Panc1 (cell line): ENCODE measurements at regions not wholly inside any gene's neighbourhood (a gene's known extent, or its start where the extent isn't known, plus 50 kb on each side); places are given as distances from the start of the nearest gene placed in this dataset.

Source experiments
- ATAC-seq: fragments of 200-7000 bp; cut with Tn5 transposase; 2 replicates; pipeline ENCODE4 v1.9.1; 2020; ENCODE audit warnings: mild to moderate bottlenecking, moderate library complexity
- BruUV-seq: library from RNA; stranded (reverse); fragments of 400-500 nt; replicated peaks from 2 replicates; lab custom pipeline; 2021; lab: Mats Ljungman, UMichigan
- CTCF ChIA-PET: fragments of 300-600 bp; sonication (Branson Sonifier 250); formaldehyde crosslinking; loops from one replicate; lab custom pipeline; 2022; ENCODE audit warnings: antibody characterized with exemption; lab: Charles Lee
- POLR2A ChIA-PET: fragments of 300-600 bp; sonication (Branson Sonifier 250); formaldehyde crosslinking; loops from one replicate; lab custom pipeline; 2022; ENCODE audit warnings: antibody characterized with exemption; lab: Charles Lee
- DNase-seq: peaks from one replicate; pipeline ENCODE4 v3.0.0-alpha.2; 2010; ENCODE audit warnings: low read depth, low spot score
- H3K27ac ChIP-seq: 2 replicates; pipeline ENCODE4 v1.5.1; 2011; ENCODE audit warnings: mild to moderate bottlenecking, low read length, inconsistent platforms
- H3K27me3 ChIP-seq: fragments of 200-500 bp; sonication (Bioruptor generic); 2 replicates; pipeline ENCODE4 v1.6.0; 2014; ENCODE audit warnings: low read length, inconsistent platforms; ENCODE audit not compliant: control insufficient read depth, insufficient read depth
- H3K36me3 ChIP-seq: fragments of 200-500 bp; sonication (Bioruptor generic); 2 replicates; pipeline ENCODE4 v1.5.1; 2014; ENCODE audit warnings: inconsistent platforms, mild to moderate bottlenecking, low read length, moderate library complexity; ENCODE audit not compliant: control insufficient read depth, insufficient read depth
- H3K4me1 ChIP-seq: 2 replicates; pipeline ENCODE4 v1.5.1; 2011; ENCODE audit warnings: inconsistent platforms, mild to moderate bottlenecking, low read length, moderate library complexity; ENCODE audit not compliant: control insufficient read depth, insufficient read depth
- H3K4me3 ChIP-seq, 2 experiments: 2 replicates each; pipeline ENCODE4 v1.5.1; 2011 to 2012; ENCODE audit warnings: low read depth in 2 of 2, low read length in 2 of 2, mild to moderate bottlenecking in 2 of 2, inconsistent platforms in 1 of 2, moderate library complexity in 1 of 2
- H3K9me3 ChIP-seq: fragments of 200-500 bp; sonication (Bioruptor generic); 2 replicates; pipeline ENCODE4 v1.5.1; 2014; ENCODE audit warnings: low read depth, mild to moderate bottlenecking, inconsistent platforms, low read length, moderate library complexity; ENCODE audit not compliant: control insufficient read depth, insufficient read depth
- CTCF ChIP-seq: fragments of 450-650 bp; IDR thresholded peaks from 2 replicates; pipeline ENCODE4 v1.5.1; 2017; ENCODE audit warnings: mild to moderate bottlenecking
- POLR2AphosphoS5 ChIP-seq: IDR thresholded peaks from 2 replicates; pipeline ENCODE4 v1.6.1; 2012; ENCODE audit warnings: mild to moderate bottlenecking, low read depth, low read length, moderate library complexity
- REST ChIP-seq, 2 experiments: IDR thresholded peaks; 2 replicates each; pipeline ENCODE4 v1.6.1; 2011 to 2012; ENCODE audit warnings: low read depth in 2 of 2, control low read depth in 1 of 2, low read length in 1 of 2, mild to moderate bottlenecking in 1 of 2, moderate library complexity in 1 of 2; ENCODE audit not compliant: insufficient read depth in 1 of 2
- SIN3A ChIP-seq: IDR thresholded peaks from 2 replicates; pipeline ENCODE4 v1.6.1; 2012; ENCODE audit warnings: low read depth, mild to moderate bottlenecking, low read length, moderate library complexity, borderline replicate concordance; ENCODE audit not compliant: insufficient read depth
- TCF7L2 ChIP-seq: IDR thresholded peaks from 2 replicates; pipeline ENCODE4 v1.6.1; 2011; ENCODE audit warnings: mild to moderate bottlenecking, low read depth, low read length, inconsistent platforms
- in situ Hi-C: cut with HindIII; loops from 2 replicates; pipeline ENCODE4 v1.10.0; 2016; ENCODE audit warnings: low sequenced_read_pairs, low pct_unique_long_range_greater_than_20kb
- intact Hi-C: fragments of 100-400 bp; cut with micrococcal nuclease; formaldehyde crosslinking; loops from one replicate; pipeline ENCODE4 v1.10.0; 2022; ENCODE audit not compliant: unreplicated experiment

- intact Hi-C loops = no loop called here
- in situ Hi-C loops = no loop called here
- Histone ChIP-seq H3K27me3 (peaks cover 13% of the 10 kb centered on the region; the same call in 1 of the 2 replicates), H3K36me3 (no peaks in the 10 kb centered on the region), H3K9me3 (no peaks in the 10 kb centered on the region), H3K4me1 (no peaks in the 10 kb centered on the region), H3K4me3 (no peak overlapping the region), H3K27ac (no peak overlapping the region)
- no peak for TF ChIP-seq SIN3A
- CTCF ChIA-PET = no interaction called here
- POLR2A ChIA-PET = no interaction called here
- no TSS peak for BruUV-seq
- no peak for DNase-seq
- ATAC-seq = no peak
Observed at GRCh38 chr12:34304546-34304945, 282.2 kb downstream of the ALG10 start.

- POLR2A ChIA-PET = no interaction called here
- in situ Hi-C loops = no loop called here
- CTCF ChIA-PET = no interaction called here
- Histone ChIP-seq H3K4me1 (no peaks in the 10 kb centered on the region), H3K36me3 (no peaks in the 10 kb centered on the region), H3K27me3 (peaks cover 10% of the 10 kb centered on the region; the same call in 1 of the 2 replicates), H3K9me3 (no peaks in the 10 kb centered on the region), H3K27ac (no peak overlapping the region), H3K4me3 (no peak overlapping the region)
- ATAC-seq (no peak), DNase-seq (no peak)
- TF ChIP-seq REST (IDR thresholded peaks at IDR 0.05; ENCODE audit: insufficient read depth in 1 of 2, low read depth in 2 of 2, low read length in 1 of 2) (no peak), POLR2AphosphoS5 (no peak), TCF7L2 (no peak), CTCF (no peak), SIN3A (no peak)
- intact Hi-C loops = no loop called here
- no TSS peak for BruUV-seq
Observed at GRCh38 chr12:34305176-34305575, 282.9 kb downstream of the ALG10 start.

GRCh38 chr12:34306133-34306830 lies 284.0 kb downstream of the ALG10 start:
- in situ Hi-C loops = no loop called here
- H3K27ac ChIP-seq = no peak overlapping the region
- ATAC-seq = no peak
- H3K9me3 ChIP-seq = no peaks in the 10 kb centered on the region
- ChIA-PET CTCF (no interaction called here), POLR2A (no interaction called here)
- H3K27me3 ChIP-seq = peaks cover 13% of the 10 kb centered on the region; the same call in 1 of the 2 replicates
- H3K4me1 ChIP-seq = no peaks in the 10 kb centered on the region
- no TSS peak for BruUV-seq
- no peaks in the 10 kb centered on the region for H3K36me3 ChIP-seq
- no peak overlapping the region for H3K4me3 ChIP-seq
- TF ChIP-seq REST (IDR thresholded peaks at IDR 0.05; ENCODE audit: insufficient read depth in 1 of 2, low read depth in 2 of 2, low read length in 1 of 2) (no peak), CTCF (no peak), POLR2AphosphoS5 (no peak), SIN3A (no peak), TCF7L2 (no peak)
- DNase-seq = no peak
- intact Hi-C loops = no loop called here
